ENCODE measurements at regions not wholly inside any gene's neighbourhood (a gene's known extent, or its start where the extent isn't known, plus 50 kb on each side); places are given as distances from the start of the nearest gene placed in this dataset.

GRCh38 chr6:121925024-121925423 lies 474.4 kb upstream of the HSF2 start:
- no TSS peak for BruUV-seq (replicated peaks)
- H3K4me2 ChIP-seq (ENCODE audit: low read length) = no peak overlapping the region
- no peaks in the 10 kb centered on the region for H3F3A ChIP-seq (ENCODE audit: low read length, unreplicated experiment)
- intact Hi-C loops (cut with micrococcal nuclease) = no loop called here
- no peak overlapping the region for H3K9ac ChIP-seq (ENCODE audit: low read length)
- no peaks in the 10 kb centered on the region for H3K9me2 ChIP-seq (replicated peaks; ENCODE audit: low read length)
- no peak overlapping the region for H3K4me3 ChIP-seq (ENCODE audit: low read length)
- no peaks in the 10 kb centered on the region for H3K4me1 ChIP-seq (ENCODE audit: insufficient read depth, low read length)
- CTCF ChIA-PET = no interaction called here
- no peak overlapping the region for H3K27ac ChIP-seq (ENCODE audit: low read length)
- H3K27me3 ChIP-seq (ENCODE audit: low read length) = no peaks in the 10 kb centered on the region
- H3K9me3 ChIP-seq (ENCODE audit: low read length) = no peaks in the 10 kb centered on the region
- TF ChIP-seq EZH2 (IDR thresholded peaks at IDR 0.05; ENCODE audit: low read length, unreplicated experiment) (no peak), EZH2phosphoT487 (IDR thresholded peaks at IDR 0.05; ENCODE audit: borderline replicate concordance, low read length) (no peak)
- TF ChIP-seq, protein P1, sequence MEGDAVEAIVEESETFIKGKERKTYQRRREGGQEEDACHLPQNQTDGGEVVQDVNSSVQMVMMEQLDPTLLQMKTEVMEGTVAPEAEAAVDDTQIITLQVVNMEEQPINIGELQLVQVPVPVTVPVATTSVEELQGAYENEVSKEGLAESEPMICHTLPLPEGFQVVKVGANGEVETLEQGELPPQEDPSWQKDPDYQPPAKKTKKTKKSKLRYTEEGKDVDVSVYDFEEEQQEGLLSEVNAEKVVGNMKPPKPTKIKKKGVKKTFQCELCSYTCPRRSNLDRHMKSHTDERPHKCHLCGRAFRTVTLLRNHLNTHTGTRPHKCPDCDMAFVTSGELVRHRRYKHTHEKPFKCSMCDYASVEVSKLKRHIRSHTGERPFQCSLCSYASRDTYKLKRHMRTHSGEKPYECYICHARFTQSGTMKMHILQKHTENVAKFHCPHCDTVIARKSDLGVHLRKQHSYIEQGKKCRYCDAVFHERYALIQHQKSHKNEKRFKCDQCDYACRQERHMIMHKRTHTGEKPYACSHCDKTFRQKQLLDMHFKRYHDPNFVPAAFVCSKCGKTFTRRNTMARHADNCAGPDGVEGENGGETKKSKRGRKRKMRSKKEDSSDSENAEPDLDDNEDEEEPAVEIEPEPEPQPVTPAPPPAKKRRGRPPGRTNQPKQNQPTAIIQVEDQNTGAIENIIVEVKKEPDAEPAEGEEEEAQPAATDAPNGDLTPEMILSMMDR (conservative IDR thresholded peaks at IDR 0.05; ENCODE audit: low read depth, low read length) = no peak
- no peaks in the 10 kb centered on the region for H3K79me2 ChIP-seq (ENCODE audit: low read length)
- no peaks in the 10 kb centered on the region for H4K20me1 ChIP-seq (ENCODE audit: low read length)
- POLR2A ChIA-PET (ENCODE audit: unreplicated experiment) = no interaction called here
- ATAC-seq (no peak), DNase-seq (no peak)
- H3K36me3 ChIP-seq (ENCODE audit: low read depth, low read length) = no peaks in the 10 kb centered on the region
- H2AFZ ChIP-seq (ENCODE audit: low read length) = no peak overlapping the region

DNA sequence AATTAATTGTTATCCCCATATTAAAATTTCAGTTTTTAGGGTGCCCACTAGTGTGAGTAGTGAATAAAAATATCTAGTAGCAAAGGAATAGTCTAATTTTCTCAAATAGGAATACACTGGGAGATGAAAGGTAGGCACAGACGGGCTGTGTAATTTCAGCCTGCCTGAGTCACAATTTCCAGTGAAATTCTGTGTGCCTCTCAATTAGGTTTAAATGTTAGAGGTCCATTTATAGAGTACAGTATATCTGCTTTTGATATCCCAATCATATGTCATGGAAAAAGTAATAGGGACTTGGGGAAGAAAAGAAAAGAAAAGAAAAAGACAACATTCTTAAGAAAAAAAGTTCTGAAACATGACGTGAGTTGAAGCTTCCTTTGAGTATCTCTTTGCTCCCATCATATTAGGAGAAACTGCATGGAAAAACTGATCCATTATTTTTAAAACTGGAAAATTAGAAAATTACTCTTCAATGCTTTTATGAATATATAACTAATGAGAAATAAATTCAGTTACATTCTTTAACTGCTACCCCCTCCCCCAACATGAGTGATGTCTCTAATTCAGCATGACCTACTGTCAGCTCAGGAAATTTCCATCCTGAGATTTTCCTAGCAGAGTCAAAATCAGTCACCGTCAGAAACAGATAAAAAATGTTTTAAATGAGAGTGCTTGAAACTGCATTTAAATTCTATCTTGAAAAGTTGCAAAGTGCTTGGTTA lies 473.8 kb upstream of the HSF2 start:
- no TSS peak for BruUV-seq (replicated peaks)
- no peaks in the 10 kb centered on the region for H3K27me3 ChIP-seq (ENCODE audit: low read length)
- no peak overlapping the region for H3K27ac ChIP-seq (ENCODE audit: low read length)
- no peaks in the 10 kb centered on the region for H3K36me3 ChIP-seq (ENCODE audit: low read depth, low read length)
- no peak overlapping the region for H3K4me3 ChIP-seq (ENCODE audit: low read length)
- no peak for DNase-seq
- no peak overlapping the region for H3K4me2 ChIP-seq (ENCODE audit: low read length)
- H3F3A ChIP-seq (ENCODE audit: low read length, unreplicated experiment) = no peaks in the 10 kb centered on the region
- ATAC-seq = no peak
- no peaks in the 10 kb centered on the region for H3K4me1 ChIP-seq (ENCODE audit: insufficient read depth, low read length)
- H2AFZ ChIP-seq (ENCODE audit: low read length) = no peak overlapping the region
- no peaks in the 10 kb centered on the region for H3K9me3 ChIP-seq (ENCODE audit: low read length)
- H3K9me2 ChIP-seq (replicated peaks; ENCODE audit: low read length) = no peaks in the 10 kb centered on the region
- no peaks in the 10 kb centered on the region for H3K79me2 ChIP-seq (ENCODE audit: low read length)
- TF ChIP-seq, protein P1 (conservative IDR thresholded peaks at IDR 0.05; ENCODE audit: low read depth, low read length) = no peak
- no peak for TF ChIP-seq EZH2phosphoT487 (IDR thresholded peaks at IDR 0.05; ENCODE audit: borderline replicate concordance, low read length)
- TF ChIP-seq EZH2 (IDR thresholded peaks at IDR 0.05; ENCODE audit: low read length, unreplicated experiment) = no peak
- intact Hi-C loops (cut with micrococcal nuclease) = no loop called here
- H3K9ac ChIP-seq (ENCODE audit: low read length) = no peak overlapping the region
- H4K20me1 ChIP-seq (ENCODE audit: low read length) = no peaks in the 10 kb centered on the region
- ChIA-PET CTCF (no interaction called here), POLR2A (ENCODE audit: unreplicated experiment) (no interaction called here)

DNA sequence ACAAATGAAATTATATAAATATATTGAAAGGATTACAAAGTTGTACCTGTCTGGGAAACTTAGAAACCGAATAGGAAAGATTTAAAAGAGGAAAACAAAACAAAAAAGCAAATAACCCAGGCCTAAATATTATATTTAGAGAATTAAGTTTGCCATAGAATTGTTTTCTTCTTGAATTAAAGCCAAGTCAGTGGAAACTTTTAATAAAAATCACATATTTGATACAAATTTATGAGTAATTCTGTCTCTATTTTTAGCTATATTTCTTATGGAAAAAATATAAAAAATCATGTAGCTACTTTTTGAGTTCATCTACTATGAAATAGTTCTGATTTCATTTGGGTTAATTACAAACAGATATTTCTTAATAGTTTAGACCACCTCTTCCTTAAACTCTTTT lies 470.2 kb upstream of the HSF2 start:
- no peaks in the 10 kb centered on the region for H3K27me3 ChIP-seq (ENCODE audit: low read length)
- H3K27ac ChIP-seq (ENCODE audit: low read length) = no peak overlapping the region
- no peak overlapping the region for H3K4me3 ChIP-seq (ENCODE audit: low read length)
- H3K4me2 ChIP-seq (ENCODE audit: low read length) = no peak overlapping the region
- ATAC-seq (no peak), DNase-seq (no peak)
- CTCF ChIA-PET = no interaction called here
- no peak overlapping the region for H2AFZ ChIP-seq (ENCODE audit: low read length)
- POLR2A ChIA-PET (ENCODE audit: unreplicated experiment) = no interaction called here
- no peaks in the 10 kb centered on the region for H3K36me3 ChIP-seq (ENCODE audit: low read depth, low read length)
- H3F3A ChIP-seq (ENCODE audit: low read length, unreplicated experiment) = no peaks in the 10 kb centered on the region
- intact Hi-C loops (cut with micrococcal nuclease) = no loop called here
- H3K9me3 ChIP-seq (ENCODE audit: low read length) = no peaks in the 10 kb centered on the region
- BruUV-seq (replicated peaks) = no TSS peak
- no peaks in the 10 kb centered on the region for H3K9me2 ChIP-seq (replicated peaks; ENCODE audit: low read length)
- H4K20me1 ChIP-seq (ENCODE audit: low read length) = no peaks in the 10 kb centered on the region
- no peak overlapping the region for H3K9ac ChIP-seq (ENCODE audit: low read length)
- TF ChIP-seq, protein P1 (conservative IDR thresholded peaks at IDR 0.05; ENCODE audit: low read depth, low read length) = no peak
- TF ChIP-seq EZH2phosphoT487 (IDR thresholded peaks at IDR 0.05; ENCODE audit: borderline replicate concordance, low read length) = no peak
- TF ChIP-seq EZH2 (IDR thresholded peaks at IDR 0.05; ENCODE audit: low read length, unreplicated experiment) = no peak
- H3K4me1 ChIP-seq (ENCODE audit: insufficient read depth, low read length) = no peaks in the 10 kb centered on the region; the same call in 1 of the 2 replicates
- H3K79me2 ChIP-seq (ENCODE audit: low read length) = no peaks in the 10 kb centered on the region

All from PC-3 (cell line).